ENCODE measurements at regions not wholly inside any gene's neighbourhood (a gene's known extent, or its start where the extent isn't known, plus 50 kb on each side); places are given as distances from the start of the nearest gene placed in this dataset.

GRCh38 chr5:20044460-20044859 is 56.5 kb upstream of the CDH18 start:
- Histone ChIP-seq H3K9me3 (ENCODE audit: severe bottlenecking) (no peaks in the 10 kb centered on the region), H3K4me3 (ENCODE audit: low read depth, low read length) (no peak overlapping the region), H3K27me3 (ENCODE audit: insufficient read depth, low read depth, severe bottlenecking) (no peaks in the 10 kb centered on the region), H3K36me3 (no peaks in the 10 kb centered on the region), H3K27ac (no peak overlapping the region)
- no peak for TF ChIP-seq CTCF (IDR thresholded peaks at IDR 0.05; ENCODE audit: low read depth, low read length)
- no peak for DNase-seq

GRCh38 chr5:20041326-20042274 is 53.6 kb upstream of the CDH18 start:
- no peak for DNase-seq
- no peaks in the 10 kb centered on the region for H3K9me3 ChIP-seq (ENCODE audit: severe bottlenecking)
- no peak overlapping the region for H3K4me3 ChIP-seq (ENCODE audit: low read depth, low read length)
- no peak overlapping the region for H3K27ac ChIP-seq
- no peaks in the 10 kb centered on the region for H3K36me3 ChIP-seq
- H3K27me3 ChIP-seq (ENCODE audit: insufficient read depth, low read depth, severe bottlenecking) = no peaks in the 10 kb centered on the region
- TF ChIP-seq CTCF (IDR thresholded peaks at IDR 0.05; ENCODE audit: low read depth, low read length) = no peak

GRCh38 chr5:20040901-20041300 is 52.9 kb upstream of the CDH18 start:
- Histone ChIP-seq H3K9me3 (ENCODE audit: severe bottlenecking) (no peaks in the 10 kb centered on the region), H3K27ac (no peak overlapping the region), H3K27me3 (ENCODE audit: insufficient read depth, low read depth, severe bottlenecking) (no peaks in the 10 kb centered on the region), H3K4me3 (ENCODE audit: low read depth, low read length) (no peak overlapping the region), H3K36me3 (no peaks in the 10 kb centered on the region)
- DNase-seq = no peak
- TF ChIP-seq CTCF (IDR thresholded peaks at IDR 0.05; ENCODE audit: low read depth, low read length) = no peak

All from WERI-Rb-1 (cell line).